ENCODE measurements at regions not wholly inside any gene's neighbourhood (a gene's known extent, or its start where the extent isn't known, plus 50 kb on each side); places are given as distances from the start of the nearest gene placed in this dataset.
"Not testable (repeated sequence)": the region's sequence is repeated elsewhere in the genome, so short reads cannot be mapped to it uniquely, and the experiment has no call there.

GRCh38 chr14:27605282-27605681, 1007.4 kb upstream of the NOVA1 start:
- DNase-seq (ENCODE audit: low read depth): no peak

GRCh38 chr14:27608377-27608776, 1010.5 kb upstream of the NOVA1 start:
- no peak for DNase-seq (ENCODE audit: low read depth)
- H3K4me3 ChIP-seq (ENCODE audit: low read depth, low read length): no peak overlapping the region
- no peak for TF ChIP-seq CTCF (conservative IDR thresholded peaks at IDR 0.05; ENCODE audit: low read depth, low read length)

More at GRCh38 chr14:27605282-27605681, 1007.4 kb upstream of the NOVA1 start:
- no peak for TF ChIP-seq CTCF (conservative IDR thresholded peaks at IDR 0.05; ENCODE audit: low read depth, low read length)
- H3K4me3 ChIP-seq (ENCODE audit: low read depth, low read length): no peak overlapping the region

- no peak overlapping the region for H3K4me3 ChIP-seq (ENCODE audit: low read depth, low read length)
- TF ChIP-seq CTCF (conservative IDR thresholded peaks at IDR 0.05; ENCODE audit: low read depth, low read length): no peak
- DNase-seq (ENCODE audit: low read depth): no peak
These were observed 1014.3 kb upstream of the NOVA1 start for GRCh38 chr14:27612121-27612520.

GRCh38 chr14:27613102-27613501, 1015.3 kb upstream of the NOVA1 start:
- no peak for DNase-seq (ENCODE audit: low read depth)
- H3K4me3 ChIP-seq (ENCODE audit: low read depth, low read length): no peak overlapping the region
- TF ChIP-seq CTCF (conservative IDR thresholded peaks at IDR 0.05; ENCODE audit: low read depth, low read length): no peak

GRCh38 chr14:27623782-27624181, 1025.9 kb upstream of the NOVA1 start:
- no peak for TF ChIP-seq CTCF (conservative IDR thresholded peaks at IDR 0.05; ENCODE audit: low read depth, low read length)
- no peak for DNase-seq (ENCODE audit: low read depth)
- H3K4me3 ChIP-seq (ENCODE audit: low read depth, low read length): no peak overlapping the region

- no peak for DNase-seq (ENCODE audit: low read depth)
- TF ChIP-seq CTCF (conservative IDR thresholded peaks at IDR 0.05; ENCODE audit: low read depth, low read length): no peak
- H3K4me3 ChIP-seq (ENCODE audit: low read depth, low read length): no peak overlapping the region
These were observed 1036.5 kb upstream of the NOVA1 start for GRCh38 chr14:27634056-27634970.

GRCh38 chr14:27640688-27641087, 1042.9 kb upstream of the NOVA1 start:
- not testable (repeated sequence) for H3K4me3 ChIP-seq (ENCODE audit: low read depth, low read length); DNase-seq (ENCODE audit: low read depth)
